ENCODE measurements at regions not wholly inside any gene's neighbourhood (a gene's known extent, or its start where the extent isn't known, plus 50 kb on each side); places are given as distances from the start of the nearest gene placed in this dataset.

GRCh38 chr5:27403243-27403882 is 365.0 kb upstream of the CDH9 start:
- no peaks in the 10 kb centered on the region for H3K36me3 Mint-ChIP-seq (ENCODE audit: low read depth)
- H3K27ac Mint-ChIP-seq: no peak overlapping the region
- intact Hi-C loops (cut with micrococcal nuclease): no loop called here
- CTCF ChIA-PET: no interaction called here
- POLR2A ChIA-PET: no interaction called here
- TF ChIP-seq CTCF (IDR thresholded peaks at IDR 0.05): no peak
- H3K27me3 Mint-ChIP-seq: no peaks in the 10 kb centered on the region
- no peaks in the 10 kb centered on the region for H3K4me1 Mint-ChIP-seq (ENCODE audit: low read depth)
- no peak for DNase-seq
- H3K4me3 Mint-ChIP-seq: no peak overlapping the region
- ATAC-seq: no peak
- H3K9me3 Mint-ChIP-seq: peaks cover 23% of the 10 kb centered on the region

- TF ChIP-seq CTCF (IDR thresholded peaks at IDR 0.05): no peak
- Mint-ChIP-seq H3K4me1 (ENCODE audit: low read depth) (no peaks in the 10 kb centered on the region), H3K27me3 (no peaks in the 10 kb centered on the region), H3K27ac (no peak overlapping the region), H3K36me3 (ENCODE audit: low read depth) (no peaks in the 10 kb centered on the region), H3K9me3 (peaks cover 20% of the 10 kb centered on the region), H3K4me3 (no peak overlapping the region)
- POLR2A ChIA-PET: no interaction called here
- ATAC-seq (no peak), DNase-seq (no peak)
- CTCF ChIA-PET: no interaction called here
- intact Hi-C loops (cut with micrococcal nuclease): no loop called here
Measured at GRCh38 chr5:27402828-27403227, 364.4 kb upstream of the CDH9 start.

DNA sequence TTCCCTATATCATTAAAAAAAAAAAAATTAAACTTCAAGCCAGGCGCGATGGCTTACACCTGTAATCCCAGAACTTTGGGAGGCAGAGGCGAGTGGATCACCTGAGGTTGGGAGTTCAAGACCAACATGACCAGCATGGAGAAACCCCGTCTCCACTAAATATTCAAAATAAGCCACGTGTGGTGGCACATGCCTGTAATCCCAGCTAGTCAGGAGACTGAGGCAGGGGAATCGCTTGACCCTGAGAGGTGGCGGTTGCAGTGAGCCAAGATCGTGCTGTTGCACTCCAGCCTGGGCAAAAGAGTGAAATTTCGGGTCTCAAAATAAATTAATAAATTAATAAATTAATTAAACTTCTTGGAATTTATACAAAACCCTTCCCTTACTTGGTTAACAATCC is 358.6 kb upstream of the CDH9 start:
- POLR2A ChIA-PET: no interaction called here
- intact Hi-C loops (cut with micrococcal nuclease): no loop called here
- ATAC-seq: no peak

GRCh38 chr5:27392716-27393115 is 354.3 kb upstream of the CDH9 start:
- ChIA-PET CTCF (no interaction called here), POLR2A (no interaction called here)
- H3K4me3 Mint-ChIP-seq: no peak overlapping the region
- H3K27me3 Mint-ChIP-seq: no peaks in the 10 kb centered on the region
- H3K9me3 Mint-ChIP-seq: peaks cover 8% of the 10 kb centered on the region
- intact Hi-C loops (cut with micrococcal nuclease): no loop called here
- TF ChIP-seq CTCF (IDR thresholded peaks at IDR 0.05): no peak
- H3K36me3 Mint-ChIP-seq (ENCODE audit: low read depth): no peaks in the 10 kb centered on the region
- H3K27ac Mint-ChIP-seq: no peak overlapping the region
- no peaks in the 10 kb centered on the region for H3K4me1 Mint-ChIP-seq (ENCODE audit: low read depth)
- DNase-seq (no peak), ATAC-seq (no peak)

More for the DNA sequence above, 358.6 kb upstream of the CDH9 start:
- no peak for TF ChIP-seq CTCF (IDR thresholded peaks at IDR 0.05)
- no peaks in the 10 kb centered on the region for H3K27me3 Mint-ChIP-seq
- peaks cover 17% of the 10 kb centered on the region for H3K9me3 Mint-ChIP-seq
- no peak for DNase-seq
- no peaks in the 10 kb centered on the region for H3K36me3 Mint-ChIP-seq (ENCODE audit: low read depth)
- CTCF ChIA-PET: no interaction called here
- H3K4me3 Mint-ChIP-seq: no peak overlapping the region
- H3K4me1 Mint-ChIP-seq (ENCODE audit: low read depth): no peaks in the 10 kb centered on the region
- H3K27ac Mint-ChIP-seq: no peak overlapping the region

DNA sequence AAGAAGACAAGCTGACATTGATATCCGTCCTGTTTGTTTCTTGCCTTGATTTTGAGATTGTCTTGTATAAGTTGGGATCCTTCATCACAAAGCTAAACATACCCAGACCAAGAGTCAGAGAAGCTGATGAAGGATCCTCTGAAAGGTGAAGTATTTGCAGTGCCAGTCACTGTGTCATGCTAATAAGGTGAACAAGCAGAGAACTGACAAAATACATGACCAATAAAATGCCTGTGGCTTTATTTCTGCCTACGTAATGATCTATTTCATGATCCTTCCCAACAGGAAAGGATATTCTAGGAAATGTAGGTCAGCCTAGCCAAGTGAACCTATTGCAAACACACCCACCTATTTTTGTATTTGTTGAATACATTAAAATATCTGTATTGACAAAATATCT is 351.3 kb upstream of the CDH9 start:
- H3K27me3 Mint-ChIP-seq: no peaks in the 10 kb centered on the region
- intact Hi-C loops (cut with micrococcal nuclease): no loop called here
- H3K9me3 Mint-ChIP-seq: peaks cover 15% of the 10 kb centered on the region
- no peak for TF ChIP-seq CTCF (IDR thresholded peaks at IDR 0.05)
- CTCF ChIA-PET: no interaction called here
- no peak overlapping the region for H3K27ac Mint-ChIP-seq
- H3K4me3 Mint-ChIP-seq: no peak overlapping the region
- POLR2A ChIA-PET: no interaction called here
- ATAC-seq: no peak
- H3K36me3 Mint-ChIP-seq (ENCODE audit: low read depth): no peaks in the 10 kb centered on the region
- no peak for DNase-seq
- H3K4me1 Mint-ChIP-seq (ENCODE audit: low read depth): no peaks in the 10 kb centered on the region
